Astrocyte (in vitro differentiated cells and primary cell): ENCODE measurements at regions not wholly inside any gene's neighbourhood (a gene's known extent, or its start where the extent isn't known, plus 50 kb on each side); places are given as distances from the start of the nearest gene placed in this dataset.

Experiments used
- EZH2 ChIP-seq: IDR thresholded peaks from 2 replicates; pipeline ENCODE4 v1.6.1; 2012; ENCODE audit warnings: mild to moderate bottlenecking, low read length, inconsistent platforms; ENCODE audit not compliant: insufficient read depth
- TF ChIP-seq, protein P1 (sequence below): IDR thresholded peaks from 2 replicates; pipeline ENCODE4 v1.5.1; 2011; ENCODE audit warnings: low read depth, mild to moderate bottlenecking, inconsistent platforms, low read length, moderate library complexity; ENCODE audit not compliant: insufficient read depth

DNA sequence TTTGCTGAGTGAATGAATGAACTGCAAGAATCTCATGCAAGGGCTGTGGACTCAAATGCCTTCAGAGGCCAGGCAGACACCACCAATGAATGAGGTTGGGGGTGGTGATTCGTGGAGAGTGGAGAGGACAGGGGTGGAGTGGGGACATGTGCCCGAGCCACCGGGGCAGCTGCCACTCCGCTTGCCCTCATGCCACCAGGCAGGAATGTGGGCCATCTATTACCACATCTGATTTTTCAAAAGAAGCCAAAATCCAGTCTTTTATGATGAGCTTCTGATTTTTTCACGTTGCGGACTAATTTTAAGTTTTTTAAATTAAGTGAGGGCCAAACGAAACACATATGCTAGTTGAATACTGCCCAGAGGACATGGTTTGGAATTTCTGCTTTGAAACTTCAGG is 67.1 kb upstream of the SMURF2 start:
- TF ChIP-seq, protein P1, sequence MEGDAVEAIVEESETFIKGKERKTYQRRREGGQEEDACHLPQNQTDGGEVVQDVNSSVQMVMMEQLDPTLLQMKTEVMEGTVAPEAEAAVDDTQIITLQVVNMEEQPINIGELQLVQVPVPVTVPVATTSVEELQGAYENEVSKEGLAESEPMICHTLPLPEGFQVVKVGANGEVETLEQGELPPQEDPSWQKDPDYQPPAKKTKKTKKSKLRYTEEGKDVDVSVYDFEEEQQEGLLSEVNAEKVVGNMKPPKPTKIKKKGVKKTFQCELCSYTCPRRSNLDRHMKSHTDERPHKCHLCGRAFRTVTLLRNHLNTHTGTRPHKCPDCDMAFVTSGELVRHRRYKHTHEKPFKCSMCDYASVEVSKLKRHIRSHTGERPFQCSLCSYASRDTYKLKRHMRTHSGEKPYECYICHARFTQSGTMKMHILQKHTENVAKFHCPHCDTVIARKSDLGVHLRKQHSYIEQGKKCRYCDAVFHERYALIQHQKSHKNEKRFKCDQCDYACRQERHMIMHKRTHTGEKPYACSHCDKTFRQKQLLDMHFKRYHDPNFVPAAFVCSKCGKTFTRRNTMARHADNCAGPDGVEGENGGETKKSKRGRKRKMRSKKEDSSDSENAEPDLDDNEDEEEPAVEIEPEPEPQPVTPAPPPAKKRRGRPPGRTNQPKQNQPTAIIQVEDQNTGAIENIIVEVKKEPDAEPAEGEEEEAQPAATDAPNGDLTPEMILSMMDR, result no peak
- TF ChIP-seq EZH2, result no peak
